Left lung (tissue), 4 donors: ENCODE measurements at regions not wholly inside any gene's neighbourhood (a gene's known extent, or its start where the extent isn't known, plus 50 kb on each side); places are given as distances from the start of the nearest gene placed in this dataset.

ENCODE experiments used
- ATAC-seq: fragments of 200-7000 bp; cut with Tn5 transposase; one replicate; pipeline ENCODE4 v1.9.1; 2020; ENCODE audit warnings: moderate library complexity
- DNase-seq, 4 donors: peaks; one replicate each; pipeline ENCODE4 v3.0.0-alpha.2; 2013 to 2020
- H3K27ac ChIP-seq, 2 donors: fragments of 200-600 bp; sonication (generic) in 1 of 2; one replicate each; pipeline versions ENCODE4 v1.5.0 to v1.8.0; 2020 to 2021
- H3K27me3 ChIP-seq, 2 donors: fragments of 200-600 bp; sonication (generic) in 1 of 2; one replicate each; pipeline versions ENCODE4 v1.5.0 to v1.8.0; 2020 to 2021
- H3K36me3 ChIP-seq, 2 donors: fragments of 200-600 bp; sonication (generic) in 1 of 2; one replicate each; pipeline versions ENCODE4 v1.5.0 to v1.8.0; 2020 to 2021
- H3K4me1 ChIP-seq, 2 donors: fragments of 200-600 bp; one replicate each; pipeline ENCODE4 v1.8.0; 2021
- H3K4me3 ChIP-seq, 2 donors: fragments of 200-600 bp; sonication (generic) in 1 of 2; one replicate each; pipeline versions ENCODE4 v1.5.0 to v1.8.0; 2020 to 2021; ENCODE audit warnings: mild to moderate bottlenecking in 1 of 2
- H3K9me3 ChIP-seq, 2 donors: fragments of 200-600 bp; sonication (generic) in 1 of 2; one replicate each; pipeline versions ENCODE4 v1.5.0 to v1.8.0; 2020 to 2021
- intact Hi-C, 2 donors: fragments of 100-400 bp; cut with DNase I; formaldehyde crosslinking; loops; one replicate each; pipeline versions ENCODE4 v1.11.2 to v1.14.2; 2022
- TF ChIP-seq, protein P1 (sequence below), 2 donors: fragments of 200-600 bp; sonication (generic) in 1 of 2; IDR thresholded peaks; one replicate each; pipeline versions ENCODE4 v1.5.0 to v1.8.0; 2021; ENCODE audit warnings: antibody characterized with exemption in 2 of 2
- donor health status: DM: no; HTN: yes; CAD: no.
- donor health status: DM: no; HTN: no; CAD: no.

DNA sequence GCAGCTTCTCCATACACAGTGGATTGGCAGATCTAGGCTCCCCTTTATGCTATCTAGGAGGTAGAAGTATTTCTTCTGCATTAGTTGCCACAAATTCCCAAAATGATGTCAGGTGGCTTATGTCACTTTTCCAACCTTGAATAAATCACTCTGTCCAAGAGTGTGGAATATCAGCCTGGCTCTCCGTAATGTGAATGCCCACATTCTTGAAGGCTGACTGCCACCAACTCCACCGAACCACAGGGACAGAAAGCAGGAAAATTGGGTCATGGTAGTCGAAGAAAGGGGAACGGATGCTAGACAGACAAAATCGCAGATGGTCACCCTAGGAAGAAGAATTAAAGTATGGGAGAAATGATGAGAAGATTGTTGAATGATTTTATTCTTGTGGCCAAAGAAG is 624.9 kb upstream of the CDH2 start:
- no peak overlapping the region for H3K4me3 ChIP-seq
- H3K27ac ChIP-seq = no peak overlapping the region
- DNase-seq = no peak
- intact Hi-C loops = no loop called here
- H3K9me3 ChIP-seq = peaks cover 0 to 4% of the 10 kb centered on the region in 2 donors
- no peaks in the 10 kb centered on the region for H3K4me1 ChIP-seq
- TF ChIP-seq, protein P1, sequence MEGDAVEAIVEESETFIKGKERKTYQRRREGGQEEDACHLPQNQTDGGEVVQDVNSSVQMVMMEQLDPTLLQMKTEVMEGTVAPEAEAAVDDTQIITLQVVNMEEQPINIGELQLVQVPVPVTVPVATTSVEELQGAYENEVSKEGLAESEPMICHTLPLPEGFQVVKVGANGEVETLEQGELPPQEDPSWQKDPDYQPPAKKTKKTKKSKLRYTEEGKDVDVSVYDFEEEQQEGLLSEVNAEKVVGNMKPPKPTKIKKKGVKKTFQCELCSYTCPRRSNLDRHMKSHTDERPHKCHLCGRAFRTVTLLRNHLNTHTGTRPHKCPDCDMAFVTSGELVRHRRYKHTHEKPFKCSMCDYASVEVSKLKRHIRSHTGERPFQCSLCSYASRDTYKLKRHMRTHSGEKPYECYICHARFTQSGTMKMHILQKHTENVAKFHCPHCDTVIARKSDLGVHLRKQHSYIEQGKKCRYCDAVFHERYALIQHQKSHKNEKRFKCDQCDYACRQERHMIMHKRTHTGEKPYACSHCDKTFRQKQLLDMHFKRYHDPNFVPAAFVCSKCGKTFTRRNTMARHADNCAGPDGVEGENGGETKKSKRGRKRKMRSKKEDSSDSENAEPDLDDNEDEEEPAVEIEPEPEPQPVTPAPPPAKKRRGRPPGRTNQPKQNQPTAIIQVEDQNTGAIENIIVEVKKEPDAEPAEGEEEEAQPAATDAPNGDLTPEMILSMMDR (IDR thresholded peaks at IDR 0.05) = no peak
- no peaks in the 10 kb centered on the region for H3K27me3 ChIP-seq
- no peak for ATAC-seq
- H3K36me3 ChIP-seq = no peaks in the 10 kb centered on the region

DNA sequence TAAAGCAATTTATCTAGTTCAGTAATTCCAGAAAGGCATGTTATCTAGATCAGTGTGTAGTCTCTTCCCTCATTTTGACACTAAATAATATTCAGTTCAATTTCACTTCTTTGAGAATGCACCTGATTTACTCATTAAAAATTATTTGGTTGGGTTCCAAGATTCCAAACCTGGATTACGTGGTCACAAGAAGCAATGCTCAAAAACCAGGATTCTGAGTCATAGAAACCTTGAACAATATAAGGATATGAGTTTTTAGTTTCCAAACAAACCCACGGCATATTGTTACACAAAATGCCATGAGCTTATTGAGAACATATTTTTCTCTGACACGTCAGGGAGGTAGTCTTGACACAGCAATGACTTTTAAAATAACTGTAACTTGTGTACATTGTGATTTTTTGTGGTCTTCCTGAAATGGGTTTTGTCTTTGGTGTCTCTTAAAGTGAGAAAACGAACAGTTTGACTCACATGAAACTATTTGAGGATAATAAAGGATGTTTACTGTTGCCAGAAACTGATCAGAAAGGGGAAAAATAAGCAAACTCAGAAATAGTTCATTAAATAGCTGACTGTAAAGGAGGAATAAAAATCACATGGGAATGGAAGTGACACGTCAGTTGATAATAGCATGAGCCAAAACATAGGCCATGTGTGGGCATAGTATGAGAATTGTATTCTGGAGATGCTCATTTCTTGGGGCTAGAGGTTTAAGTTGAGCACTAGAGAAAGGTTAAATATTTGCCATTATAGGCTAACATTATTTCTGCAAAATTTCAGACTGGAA is 617.7 kb upstream of the CDH2 start:
- ATAC-seq = no peak
- no peaks in the 10 kb centered on the region for H3K36me3 ChIP-seq
- no peak for DNase-seq
- no peak overlapping the region for H3K27ac ChIP-seq
- peaks cover 0 to 2% of the 10 kb centered on the region in 2 donors for H3K9me3 ChIP-seq
- H3K4me1 ChIP-seq = no peaks in the 10 kb centered on the region
- TF ChIP-seq, protein P1 (IDR thresholded peaks at IDR 0.05) = no peak
- H3K4me3 ChIP-seq = no peak overlapping the region
- intact Hi-C loops = no loop called here
- H3K27me3 ChIP-seq = no peaks in the 10 kb centered on the region

DNA sequence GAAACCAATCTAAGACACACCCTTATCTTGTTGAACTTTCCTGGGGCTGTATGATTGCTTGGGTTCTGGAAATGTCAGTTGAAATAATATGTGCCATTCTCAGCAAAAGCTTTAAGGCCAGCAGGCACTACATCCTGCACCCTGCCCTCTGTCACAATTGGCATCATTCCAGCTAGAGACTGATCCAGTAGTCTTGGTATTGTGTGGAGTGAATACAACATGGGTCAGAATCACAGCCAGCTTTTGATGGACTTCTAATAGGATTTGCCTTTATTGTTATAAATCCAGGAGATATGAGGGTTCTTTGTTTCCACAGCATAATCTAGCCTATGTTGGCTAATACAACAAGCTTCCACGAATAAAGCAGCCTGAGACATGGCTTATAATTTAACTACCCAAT is 617.0 kb upstream of the CDH2 start:
- DNase-seq (no peak), ATAC-seq (no peak)
- Histone ChIP-seq H3K4me3 (no peak overlapping the region), H3K27ac (no peak overlapping the region), H3K9me3 (peaks cover 0 to 2% of the 10 kb centered on the region in 2 donors), H3K4me1 (no peaks in the 10 kb centered on the region), H3K27me3 (no peaks in the 10 kb centered on the region), H3K36me3 (no peaks in the 10 kb centered on the region)
- TF ChIP-seq, protein P1 (IDR thresholded peaks at IDR 0.05) = no peak
- intact Hi-C loops = no loop called here

DNA sequence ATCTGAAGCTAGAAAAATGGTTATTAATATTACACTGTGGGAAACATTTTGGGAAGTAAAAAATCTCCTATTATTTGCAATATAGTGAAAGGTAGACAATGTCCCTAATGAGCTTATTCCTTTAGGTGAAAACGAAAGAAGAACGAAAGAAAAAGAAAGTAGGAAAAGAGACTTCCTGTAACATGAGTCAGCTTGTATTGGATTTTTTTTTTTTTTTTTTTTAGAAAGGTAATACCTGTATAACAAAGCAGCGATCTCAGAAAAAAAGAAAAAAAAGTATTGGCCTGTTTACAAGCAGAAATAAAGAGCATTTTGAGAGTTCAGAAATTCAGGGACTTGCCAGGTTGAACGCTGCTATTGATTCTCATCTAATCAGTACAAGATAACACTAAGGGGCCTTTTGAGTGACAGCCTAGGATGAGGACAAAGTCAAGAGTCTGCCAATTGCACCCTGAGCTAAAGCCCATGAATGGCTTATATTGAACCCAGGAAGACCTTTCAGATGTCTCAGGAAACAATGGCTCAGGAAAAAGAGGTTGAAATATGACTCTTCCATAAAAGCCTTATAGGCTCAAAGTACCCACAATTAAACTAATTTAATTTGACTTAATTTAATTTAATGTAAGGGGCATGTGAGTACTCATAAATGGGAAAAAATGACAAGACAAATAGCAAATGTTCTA is 615.6 kb upstream of the CDH2 start:
- H3K27me3 ChIP-seq = no peaks in the 10 kb centered on the region
- no peak overlapping the region for H3K4me3 ChIP-seq
- H3K9me3 ChIP-seq = peaks cover 0 to 2% of the 10 kb centered on the region in 2 donors
- intact Hi-C loops = no loop called here
- no peaks in the 10 kb centered on the region for H3K4me1 ChIP-seq
- ATAC-seq (no peak), DNase-seq (no peak)
- no peak overlapping the region for H3K27ac ChIP-seq
- TF ChIP-seq, protein P1 (IDR thresholded peaks at IDR 0.05) = no peak
- H3K36me3 ChIP-seq = no peaks in the 10 kb centered on the region

DNA sequence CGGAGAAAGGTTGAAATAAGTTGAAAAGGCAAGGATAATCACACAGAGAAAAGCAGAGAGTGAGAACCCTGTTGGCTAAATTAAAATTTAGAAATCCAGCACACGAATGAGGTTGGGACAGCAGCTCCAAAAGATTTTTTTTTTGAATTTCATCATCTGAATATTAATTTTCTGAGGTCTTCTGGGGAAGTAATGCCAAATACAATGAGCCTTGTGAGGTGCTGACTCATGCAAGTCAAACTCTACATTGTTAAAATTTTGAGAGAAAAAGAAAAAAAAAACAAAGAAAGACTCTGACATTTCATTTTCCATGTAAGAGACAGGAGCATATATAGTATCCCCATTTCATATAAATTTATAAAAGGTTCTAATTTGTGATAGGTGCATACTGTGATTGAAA is 614.2 kb upstream of the CDH2 start:
- no peak overlapping the region for H3K4me3 ChIP-seq
- H3K27ac ChIP-seq = no peak overlapping the region
- DNase-seq = no peak
- H3K27me3 ChIP-seq = no peaks in the 10 kb centered on the region
- H3K4me1 ChIP-seq = no peaks in the 10 kb centered on the region
- TF ChIP-seq, protein P1 (IDR thresholded peaks at IDR 0.05) = no peak
- H3K36me3 ChIP-seq = no peaks in the 10 kb centered on the region
- peaks cover 0 to 2% of the 10 kb centered on the region in 2 donors for H3K9me3 ChIP-seq
- intact Hi-C loops = no loop called here
- ATAC-seq = no peak
